OCI-LY3 (cell line): ENCODE measurements at regions not wholly inside any gene's neighbourhood (a gene's known extent, or its start where the extent isn't known, plus 50 kb on each side); places are given as distances from the start of the nearest gene placed in this dataset.

Experiments used
- CTCF ChIP-seq: fragments of 200-600, 300-600 bp; sonication (generic); IDR thresholded peaks from 2 replicates; pipeline ENCODE4 v1.5.1; 2014; ENCODE audit warnings: antibody characterized with exemption, low read length, low read depth
- EZH2phosphoT487 ChIP-seq: fragments of 200-600 bp; shearing (Covaris generic); IDR thresholded peaks from 2 replicates; pipeline ENCODE4 v1.6.1; 2018; ENCODE audit warnings: antibody characterized with exemption, mixed run types, low read depth

- TF ChIP-seq CTCF (no peak), EZH2phosphoT487 (no peak)
Measured at GRCh38 chr6:11484441-11484840, 53.1 kb upstream of the TMEM170B start.
